WTC11 (cell line): ENCODE measurements at regions not wholly inside any gene's neighbourhood (a gene's known extent, or its start where the extent isn't known, plus 50 kb on each side); places are given as distances from the start of the nearest gene placed in this dataset.

Source experiments
- CREB1 ChIP-seq: sonication (generic); formaldehyde crosslinking; IDR thresholded peaks from 2 replicates; pipeline ENCODE4 v1.8.0; 2023; ENCODE audit warnings: mild to moderate bottlenecking, missing genetic modification reagents
- FOXJ3 ChIP-seq: sonication (generic); formaldehyde crosslinking; IDR thresholded peaks from 2 replicates; pipeline ENCODE4 v1.9.0; 2021; ENCODE audit warnings: missing genetic modification reagents, mild to moderate bottlenecking, borderline replicate concordance
- NR2C2 ChIP-seq: sonication (generic); formaldehyde crosslinking; IDR thresholded peaks from 2 replicates; pipeline ENCODE4 v1.8.0; 2022; ENCODE audit warnings: mild to moderate bottlenecking, missing genetic modification reagents
- OVOL2 ChIP-seq: fragments of 250-450 bp; sonication (Bioruptor Pico); IDR thresholded peaks from 2 replicates; pipeline ENCODE4 v1.9.0; 2021; ENCODE audit warnings: mild to moderate bottlenecking, borderline replicate concordance
- ZMAT4 ChIP-seq: fragments of 250-450 bp; sonication (Bioruptor Pico); IDR thresholded peaks from 2 replicates; pipeline ENCODE4 v1.9.0; 2021; ENCODE audit warnings: mild to moderate bottlenecking
- ZNF671 ChIP-seq: fragments of 250-450 bp; sonication (Bioruptor Pico); IDR thresholded peaks from 2 replicates; pipeline ENCODE4 v1.8.0; 2021; ENCODE audit warnings: mild to moderate bottlenecking
- TF ChIP-seq, protein P1 (sequence below): fragments of 200-600 bp; IDR thresholded peaks from 2 replicates; pipeline ENCODE4 v1.8.0; 2022; ENCODE audit warnings: antibody characterized with exemption
- TF ChIP-seq, protein P2 (sequence below): sonication (generic); formaldehyde crosslinking; conservative IDR thresholded peaks from 2 replicates; pipeline ENCODE4 v1.8.1; 2022; ENCODE audit warnings: mild to moderate bottlenecking, missing genetic modification reagents

GRCh38 chr18:37657493-37657892 is 91.9 kb upstream of the CELF4 start:
- TF ChIP-seq NR2C2 (CRISPR knock-in tag) = no peak
- no peak for TF ChIP-seq OVOL2
- TF ChIP-seq, protein P1, sequence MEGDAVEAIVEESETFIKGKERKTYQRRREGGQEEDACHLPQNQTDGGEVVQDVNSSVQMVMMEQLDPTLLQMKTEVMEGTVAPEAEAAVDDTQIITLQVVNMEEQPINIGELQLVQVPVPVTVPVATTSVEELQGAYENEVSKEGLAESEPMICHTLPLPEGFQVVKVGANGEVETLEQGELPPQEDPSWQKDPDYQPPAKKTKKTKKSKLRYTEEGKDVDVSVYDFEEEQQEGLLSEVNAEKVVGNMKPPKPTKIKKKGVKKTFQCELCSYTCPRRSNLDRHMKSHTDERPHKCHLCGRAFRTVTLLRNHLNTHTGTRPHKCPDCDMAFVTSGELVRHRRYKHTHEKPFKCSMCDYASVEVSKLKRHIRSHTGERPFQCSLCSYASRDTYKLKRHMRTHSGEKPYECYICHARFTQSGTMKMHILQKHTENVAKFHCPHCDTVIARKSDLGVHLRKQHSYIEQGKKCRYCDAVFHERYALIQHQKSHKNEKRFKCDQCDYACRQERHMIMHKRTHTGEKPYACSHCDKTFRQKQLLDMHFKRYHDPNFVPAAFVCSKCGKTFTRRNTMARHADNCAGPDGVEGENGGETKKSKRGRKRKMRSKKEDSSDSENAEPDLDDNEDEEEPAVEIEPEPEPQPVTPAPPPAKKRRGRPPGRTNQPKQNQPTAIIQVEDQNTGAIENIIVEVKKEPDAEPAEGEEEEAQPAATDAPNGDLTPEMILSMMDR = no peak
- TF ChIP-seq, protein P2, sequence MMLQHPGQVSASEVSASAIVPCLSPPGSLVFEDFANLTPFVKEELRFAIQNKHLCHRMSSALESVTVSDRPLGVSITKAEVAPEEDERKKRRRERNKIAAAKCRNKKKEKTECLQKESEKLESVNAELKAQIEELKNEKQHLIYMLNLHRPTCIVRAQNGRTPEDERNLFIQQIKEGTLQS = no peak
- no peak for TF ChIP-seq ZMAT4 (CRISPR knock-in tag)
- TF ChIP-seq FOXJ3 (CRISPR knock-in tag) = no peak
- no peak for TF ChIP-seq CREB1 (CRISPR knock-in tag)
- no peak for TF ChIP-seq ZNF671
